Psoas muscle (tissue), 7 donors: ENCODE measurements at regions not wholly inside any gene's neighbourhood (a gene's known extent, or its start where the extent isn't known, plus 50 kb on each side); places are given as distances from the start of the nearest gene placed in this dataset.
"Not testable (repeated sequence)": the region's sequence is repeated elsewhere in the genome, so short reads cannot be mapped to it uniquely, and the experiment has no call there.

Source experiments
- ATAC-seq, 4 donors: fragments of 200-7000 bp; cut with Tn5 transposase; one replicate each; pipeline ENCODE4 v1.9.1; 2020; ENCODE audit warnings: moderate library complexity in 3 of 4, mild to moderate bottlenecking in 2 of 4
- DNase-seq, 2 donors: peaks; one replicate each; pipeline ENCODE4 v3.0.0-alpha.2; 2020
- H3K27ac ChIP-seq: fragments of 200-600 bp; one replicate; pipeline ENCODE4 v1.8.0; 2022
- H3K27me3 ChIP-seq, 3 donors: fragments of 200-600 bp in 1 of 3; one replicate each; pipeline versions ENCODE4 v1.6.1 to v1.8.0; 2013 to 2022; ENCODE audit warnings: low read length in 2 of 3, mild to moderate bottlenecking in 2 of 3, moderate library complexity in 1 of 3; ENCODE audit not compliant: insufficient read depth in 3 of 3
- H3K36me3 ChIP-seq, 2 donors: fragments of 200-600 bp in 1 of 2; one replicate each; pipeline versions ENCODE4 v1.6.1 to v1.8.0; 2013 to 2022; ENCODE audit warnings: low read depth in 1 of 2, mild to moderate bottlenecking in 1 of 2, moderate library complexity in 1 of 2; ENCODE audit not compliant: insufficient read depth in 1 of 2
- H3K4me1 ChIP-seq: fragments of 200-600 bp; one replicate; pipeline ENCODE4 v1.8.0; 2022
- H3K4me3 ChIP-seq: fragments of 200-600 bp; one replicate; pipeline ENCODE4 v1.8.0; 2022; ENCODE audit warnings: mild to moderate bottlenecking
- H3K9me3 ChIP-seq: fragments of 200-600 bp; one replicate; pipeline ENCODE4 v1.8.0; 2022
- WGBS, 3 donors: extraction: QIAGEN DNeasy Blood & Tissue Kit; methylation state at CpG; one replicate each; pipeline versions ENCODE4 v1.1.6 to v1.1.7; 2013; 5-methylcytosine and 5-hydroxymethylcytosine counted together
- intact Hi-C, 2 donors: fragments of 100-400 bp; cut with DNase I; formaldehyde crosslinking; loops; one replicate each; pipeline versions ENCODE4 v1.11.0 to v1.14.2; 2022
- TF ChIP-seq, protein P1 (sequence below): fragments of 200-600 bp; IDR thresholded peaks from one replicate; pipeline ENCODE4 v1.8.0; 2022; ENCODE audit warnings: antibody characterized with exemption
- donor health status: healthy with polysubstance abuse.
- donor health status: DM: no; HTN: no; CAD: no; lungs with moderate emphysema.
- donor health status: Bipolar disorder and iron deficiency.
- donor health status: healthy.
- donor health status: DM: yes; HTN: yes; CAD: no.
- donor health status: DM: no; HTN: no; CAD: no.
- donor health status: DM: yes; HTN: yes; CAD: no.

DNA sequence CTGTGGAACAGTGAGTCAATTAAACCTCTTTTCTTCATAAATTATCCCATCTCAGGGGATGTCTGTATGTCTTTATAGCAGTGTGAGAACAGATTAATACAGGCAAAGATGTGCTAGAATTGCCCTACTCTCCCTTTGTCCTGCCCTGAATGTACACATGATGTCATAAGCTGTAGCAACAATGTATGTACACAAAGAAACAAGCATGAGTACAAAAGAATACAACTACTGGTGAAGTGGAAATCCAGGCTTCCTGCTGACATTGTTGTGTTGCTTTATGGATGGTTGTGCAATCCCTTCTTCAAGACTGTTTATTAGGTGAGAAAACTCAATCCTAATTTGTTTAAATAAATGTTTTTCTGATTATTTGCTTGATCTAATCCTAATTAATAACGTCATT is 446.6 kb downstream of the DSC3 start:
- WGBS, 3 donors, result 89 to 98% (median 92%) methylated on average over 1 of the region's 1 CpG
- intact Hi-C loops, result no loop called here
- ATAC-seq, result no peak
- no peaks in the 10 kb centered on the region for H3K4me1 ChIP-seq
- no peaks in the 10 kb centered on the region for H3K36me3 ChIP-seq
- no peak overlapping the region for H3K27ac ChIP-seq
- H3K27me3 ChIP-seq, result no peaks in the 10 kb centered on the region
- no peak overlapping the region for H3K4me3 ChIP-seq
- H3K9me3 ChIP-seq, result no peaks in the 10 kb centered on the region
- DNase-seq, result no peak
- TF ChIP-seq, protein P1, sequence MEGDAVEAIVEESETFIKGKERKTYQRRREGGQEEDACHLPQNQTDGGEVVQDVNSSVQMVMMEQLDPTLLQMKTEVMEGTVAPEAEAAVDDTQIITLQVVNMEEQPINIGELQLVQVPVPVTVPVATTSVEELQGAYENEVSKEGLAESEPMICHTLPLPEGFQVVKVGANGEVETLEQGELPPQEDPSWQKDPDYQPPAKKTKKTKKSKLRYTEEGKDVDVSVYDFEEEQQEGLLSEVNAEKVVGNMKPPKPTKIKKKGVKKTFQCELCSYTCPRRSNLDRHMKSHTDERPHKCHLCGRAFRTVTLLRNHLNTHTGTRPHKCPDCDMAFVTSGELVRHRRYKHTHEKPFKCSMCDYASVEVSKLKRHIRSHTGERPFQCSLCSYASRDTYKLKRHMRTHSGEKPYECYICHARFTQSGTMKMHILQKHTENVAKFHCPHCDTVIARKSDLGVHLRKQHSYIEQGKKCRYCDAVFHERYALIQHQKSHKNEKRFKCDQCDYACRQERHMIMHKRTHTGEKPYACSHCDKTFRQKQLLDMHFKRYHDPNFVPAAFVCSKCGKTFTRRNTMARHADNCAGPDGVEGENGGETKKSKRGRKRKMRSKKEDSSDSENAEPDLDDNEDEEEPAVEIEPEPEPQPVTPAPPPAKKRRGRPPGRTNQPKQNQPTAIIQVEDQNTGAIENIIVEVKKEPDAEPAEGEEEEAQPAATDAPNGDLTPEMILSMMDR, result no peak

DNA sequence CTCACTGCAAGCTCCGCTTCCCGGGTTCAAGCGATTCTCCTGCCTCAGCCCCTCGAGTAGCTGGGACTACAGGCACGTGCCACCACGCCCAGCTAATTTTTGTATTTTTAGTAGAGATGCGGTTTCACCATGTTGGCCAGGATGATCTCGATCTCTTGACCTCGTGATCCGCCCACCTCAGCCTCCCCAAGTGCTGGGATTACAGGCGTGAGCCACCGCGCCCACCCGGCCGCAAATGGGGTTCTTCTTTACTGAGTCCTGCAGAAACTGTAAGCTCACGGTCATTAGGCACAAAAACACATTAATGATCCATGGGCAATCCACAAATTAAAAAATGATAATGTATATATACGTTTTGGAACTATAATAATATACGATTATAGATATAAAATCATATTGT is 447.6 kb downstream of the DSC3 start:
- H3K27me3 ChIP-seq, ATAC-seq, H3K4me1 ChIP-seq, H3K4me3 ChIP-seq, intact Hi-C loops, DNase-seq, H3K27ac ChIP-seq, H3K9me3 ChIP-seq, H3K36me3 ChIP-seq: not testable (repeated sequence)
- 90 to 96% (median 94%) methylated on average over 18 of the region's 18 CpGs for WGBS, 3 donors

DNA sequence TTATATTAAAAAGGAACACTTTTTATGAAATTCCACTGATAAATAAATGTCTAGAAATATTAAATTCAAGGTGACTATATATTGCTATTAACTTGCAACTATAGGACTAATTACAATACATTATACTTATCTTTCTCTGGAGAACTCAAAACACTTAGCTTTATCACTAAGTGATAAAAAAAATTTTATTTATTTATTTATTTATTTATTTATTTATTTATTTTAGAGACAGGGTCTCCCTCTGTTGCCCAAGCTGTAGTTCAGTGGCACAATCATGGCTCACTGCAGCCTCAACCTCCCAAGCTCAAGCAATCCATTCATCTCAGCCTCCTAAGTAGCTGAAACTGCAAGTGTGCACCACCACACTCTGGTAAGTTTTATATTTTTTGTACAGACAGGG is 451.1 kb downstream of the DSC3 start:
- DNase-seq (no peak), ATAC-seq (no peak)
- intact Hi-C loops, result no loop called here
- H3K27ac ChIP-seq, result no peak overlapping the region
- H3K9me3 ChIP-seq, result no peaks in the 10 kb centered on the region
- H3K4me1 ChIP-seq, result no peaks in the 10 kb centered on the region
- no peak overlapping the region for H3K4me3 ChIP-seq
- no peaks in the 10 kb centered on the region for H3K36me3 ChIP-seq
- no peaks in the 10 kb centered on the region for H3K27me3 ChIP-seq
- TF ChIP-seq, protein P1, result no peak

DNA sequence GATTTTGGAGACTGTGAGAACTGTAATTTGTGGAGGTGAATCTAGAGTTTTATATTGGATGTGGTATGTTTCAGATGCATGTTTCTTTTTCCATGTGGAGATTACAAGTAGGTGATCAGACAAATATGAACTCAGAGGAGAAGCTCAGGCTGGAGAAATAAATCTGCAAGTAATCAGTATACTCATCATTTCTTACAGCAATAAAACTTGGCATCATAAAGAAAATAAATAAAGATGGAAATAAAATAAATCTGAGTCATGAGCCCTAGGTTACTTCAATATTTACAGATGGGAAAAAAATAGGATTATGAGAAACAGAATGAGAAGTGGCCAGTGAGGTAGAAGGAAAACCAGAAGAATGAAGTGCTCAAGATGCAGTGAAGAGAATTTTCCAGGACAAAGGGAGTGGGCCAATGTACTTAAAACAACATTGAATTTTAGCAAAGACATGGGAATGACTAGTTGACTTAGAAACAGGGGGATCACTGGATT is 453.8 kb downstream of the DSC3 start:
- no peak overlapping the region for H3K4me3 ChIP-seq
- no peaks in the 10 kb centered on the region for H3K4me1 ChIP-seq
- no peaks in the 10 kb centered on the region for H3K36me3 ChIP-seq
- no peak overlapping the region for H3K27ac ChIP-seq
- H3K9me3 ChIP-seq, result no peaks in the 10 kb centered on the region
- H3K27me3 ChIP-seq, result no peaks in the 10 kb centered on the region
- TF ChIP-seq, protein P1, result no peak
- intact Hi-C loops, result no loop called here
- ATAC-seq (no peak), DNase-seq (no peak)

DNA sequence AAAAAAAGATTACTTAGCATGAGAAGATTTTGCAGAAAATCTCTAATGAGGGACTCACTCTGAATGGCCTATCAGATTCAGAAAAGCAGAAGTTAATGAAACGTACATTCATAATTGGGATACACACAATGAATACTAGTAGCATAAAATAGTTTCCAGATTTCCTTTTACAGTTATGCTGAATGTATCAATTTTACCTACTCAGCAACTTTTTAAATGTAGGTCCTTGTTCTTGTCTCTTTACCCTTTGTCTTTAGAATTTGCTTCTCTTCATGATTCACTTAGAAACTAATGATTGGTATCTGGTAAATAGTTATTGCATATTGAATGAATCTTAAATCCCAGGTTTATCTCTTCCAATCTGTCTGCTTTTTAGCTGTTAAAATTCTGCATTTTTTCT is 458.8 kb downstream of the DSC3 start:
- Histone ChIP-seq H3K9me3 (no peaks in the 10 kb centered on the region), H3K27ac (no peak overlapping the region), H3K4me1 (no peaks in the 10 kb centered on the region), H3K36me3 (no peaks in the 10 kb centered on the region), H3K27me3 (no peaks in the 10 kb centered on the region), H3K4me3 (no peak overlapping the region)
- 53 to 67% (median 58%) methylated on average over 1 of the region's 1 CpG for WGBS, 3 donors
- DNase-seq, result no peak
- intact Hi-C loops, result no loop called here
- ATAC-seq, result no peak
- TF ChIP-seq, protein P1, result no peak
